HL-60/S4 (cell line): ENCODE measurements at regions not wholly inside any gene's neighbourhood (a gene's known extent, or its start where the extent isn't known, plus 50 kb on each side); places are given as distances from the start of the nearest gene placed in this dataset.

Source experiments
- in situ Hi-C: fragments of 300-500 bp; cut with MboI; formaldehyde crosslinking; loops from 2 replicates; pipeline ENCODE4 v1.14.3; 2022; ENCODE audit warnings: low sequenced_read_pairs

GRCh38 chr12:92290350-92290695 lies 144.7 kb upstream of the BTG1 start:
- in situ Hi-C loops: no loop called here

GRCh38 chr12:92289629-92290349 lies 144.1 kb upstream of the BTG1 start:
- in situ Hi-C loops: no loop called here

- in situ Hi-C loops: no loop called here
Observed at GRCh38 chr12:92288561-92288960, 142.9 kb upstream of the BTG1 start.

- in situ Hi-C loops: no loop called here
Observed at GRCh38 chr12:92278378-92278828, 132.8 kb upstream of the BTG1 start.

- in situ Hi-C loops: no loop called here
Observed at GRCh38 chr12:92277795-92278194, 132.1 kb upstream of the BTG1 start.

GRCh38 chr12:92276276-92276675 lies 130.6 kb upstream of the BTG1 start:
- in situ Hi-C loops: no loop called here

- in situ Hi-C loops: no loop called here
Observed at GRCh38 chr12:92275443-92276154, 130.0 kb upstream of the BTG1 start.

- in situ Hi-C loops: no loop called here
Observed at GRCh38 chr12:92273076-92273475, 127.4 kb upstream of the BTG1 start.

GRCh38 chr12:92272061-92272964 lies 126.7 kb upstream of the BTG1 start:
- in situ Hi-C loops: no loop called here

- in situ Hi-C loops: no loop called here
Observed at GRCh38 chr12:92271341-92271740, 125.7 kb upstream of the BTG1 start.

- in situ Hi-C loops: no loop called here
Observed at GRCh38 chr12:92270521-92270920, 124.9 kb upstream of the BTG1 start.

- in situ Hi-C loops: no loop called here
Observed at GRCh38 chr12:92268946-92269345, 123.3 kb upstream of the BTG1 start.

GRCh38 chr12:92261692-92262091 lies 116.0 kb upstream of the BTG1 start:
- in situ Hi-C loops: no loop called here

GRCh38 chr12:92261071-92261470 lies 115.4 kb upstream of the BTG1 start:
- in situ Hi-C loops: no loop called here

- in situ Hi-C loops: no loop called here
Observed at GRCh38 chr12:92259696-92260251, 114.1 kb upstream of the BTG1 start.

GRCh38 chr12:92259291-92259690 lies 113.6 kb upstream of the BTG1 start:
- in situ Hi-C loops: no loop called here

GRCh38 chr12:92257261-92257660 lies 111.6 kb upstream of the BTG1 start:
- in situ Hi-C loops: no loop called here

GRCh38 chr12:92255741-92256140 lies 110.1 kb upstream of the BTG1 start:
- in situ Hi-C loops: no loop called here

- in situ Hi-C loops: no loop called here
Observed at GRCh38 chr12:92253301-92253700, 107.7 kb upstream of the BTG1 start.

- in situ Hi-C loops: no loop called here
Observed at GRCh38 chr12:92248977-92249376, 103.3 kb upstream of the BTG1 start.

GRCh38 chr12:92244036-92244435 lies 98.4 kb upstream of the BTG1 start:
- in situ Hi-C loops: no loop called here
